Right lobe of liver (tissue), 6 donors: ENCODE measurements at regions not wholly inside any gene's neighbourhood (a gene's known extent, or its start where the extent isn't known, plus 50 kb on each side); places are given as distances from the start of the nearest gene placed in this dataset.

Experiments
- ATAC-seq, 4 donors: fragments of 200-7000 bp; cut with Tn5 transposase; one replicate each; pipeline ENCODE4 v1.9.1; 2020; ENCODE audit warnings: mild to moderate bottlenecking in 4 of 4, moderate library complexity in 4 of 4
- DNase-seq, 3 donors: peaks; one replicate each; pipeline ENCODE4 v3.0.0-alpha.2; 2020
- H3K27ac ChIP-seq, 3 donors: fragments of 200-600 bp; one replicate each; pipeline ENCODE4 v1.8.0; 2022
- H3K27me3 ChIP-seq, 2 donors: fragments of 200-600 bp; one replicate each; pipeline ENCODE4 v1.8.0; 2022
- H3K36me3 ChIP-seq, 4 donors: fragments of 200-600 bp; sonication (generic) in 1 of 4; one replicate each; pipeline versions ENCODE4 v1.5.1 to v1.8.0; 2017 to 2022; ENCODE audit warnings: control low read depth in 1 of 4
- H3K4me1 ChIP-seq, 4 donors: fragments of 200-600 bp; sonication (generic) in 1 of 4; one replicate each; pipeline versions ENCODE4 v1.5.1 to v1.8.0; 2017 to 2022; ENCODE audit warnings: control low read depth in 1 of 4
- H3K4me3 ChIP-seq, 3 donors: fragments of 200-600 bp; one replicate each; pipeline ENCODE4 v1.8.0; 2022
- H3K9me3 ChIP-seq, 4 donors: fragments of 200-600 bp; sonication (generic) in 1 of 4; one replicate each; pipeline versions ENCODE4 v1.5.1 to v1.8.0; 2017 to 2022; ENCODE audit warnings: control low read depth in 1 of 4
- POLR2A ChIP-seq: fragments of 450-650 bp; IDR thresholded peaks from one replicate; pipeline ENCODE4 v1.6.1; 2017; ENCODE audit warnings: antibody characterized with exemption, mild to moderate bottlenecking
- WGBS: methylation state at CpG from one replicate; pipeline ENCODE4 v1.1.6; 2018; ENCODE audit warnings: low coverage, low lambda C conversion rate; ENCODE audit not compliant: insufficient coverage; ENCODE audit errors: missing lambda C conversion rate; 5-methylcytosine and 5-hydroxymethylcytosine counted together
- intact Hi-C, 2 donors: fragments of 100-400 bp; cut with DNase I; formaldehyde crosslinking; loops; one replicate each; pipeline versions ENCODE4 v1.11.2 to v1.14.1; 2022
- TF ChIP-seq, protein P1 (sequence below), 4 donors: fragments of 200-600 bp in 3 of 4; fragments of 450-650 bp in 1 of 4; IDR thresholded peaks; one replicate each; pipeline versions ENCODE4 v1.5.1 to v1.8.0; 2016 to 2022; ENCODE audit warnings: antibody characterized with exemption in 4 of 4, mild to moderate bottlenecking in 2 of 4
- donor health status: DM: no; HTN: yes; CAD: no.
- donor health status: DM: no; HTN: no; CAD: no.
- donor health status: DM: no; HTN: no; CAD: no.
- donor health status: DM: no; HTN: yes; CAD: no.
- donor health status: DM: no; HTN: yes; CAD: no.

DNA sequence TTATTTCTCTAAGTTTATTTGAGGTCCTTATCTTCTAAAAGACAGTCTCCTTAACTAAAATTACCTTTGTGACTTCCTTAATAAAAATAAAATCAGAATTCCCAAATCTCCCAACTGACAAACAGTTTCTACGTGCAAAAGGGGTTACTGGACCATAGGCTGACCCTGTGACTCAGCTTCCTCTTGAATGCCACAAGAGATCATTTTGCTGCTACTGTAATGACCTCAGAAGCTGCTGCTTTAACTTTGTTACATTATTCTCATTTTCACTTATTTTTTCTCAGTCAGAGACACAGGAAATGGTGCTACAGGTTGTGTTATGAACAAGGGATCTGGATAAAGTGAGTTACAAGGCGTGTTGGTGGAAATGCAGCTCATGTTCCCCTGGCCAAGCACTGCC is 132.2 kb upstream of the TMTC2 start:
- Histone ChIP-seq H3K4me1 (no peaks in the 10 kb centered on the region), H3K9me3 (no peaks in the 10 kb centered on the region), H3K27ac (no peak overlapping the region), H3K4me3 (no peak overlapping the region), H3K36me3 (no peaks in the 10 kb centered on the region), H3K27me3 (no peaks in the 10 kb centered on the region)
- WGBS, result 43% methylated on average over 2 of the region's 2 CpGs
- ATAC-seq (no peak), DNase-seq (no peak)
- intact Hi-C loops, result no loop called here
- TF ChIP-seq POLR2A, result no peak
- TF ChIP-seq, protein P1, sequence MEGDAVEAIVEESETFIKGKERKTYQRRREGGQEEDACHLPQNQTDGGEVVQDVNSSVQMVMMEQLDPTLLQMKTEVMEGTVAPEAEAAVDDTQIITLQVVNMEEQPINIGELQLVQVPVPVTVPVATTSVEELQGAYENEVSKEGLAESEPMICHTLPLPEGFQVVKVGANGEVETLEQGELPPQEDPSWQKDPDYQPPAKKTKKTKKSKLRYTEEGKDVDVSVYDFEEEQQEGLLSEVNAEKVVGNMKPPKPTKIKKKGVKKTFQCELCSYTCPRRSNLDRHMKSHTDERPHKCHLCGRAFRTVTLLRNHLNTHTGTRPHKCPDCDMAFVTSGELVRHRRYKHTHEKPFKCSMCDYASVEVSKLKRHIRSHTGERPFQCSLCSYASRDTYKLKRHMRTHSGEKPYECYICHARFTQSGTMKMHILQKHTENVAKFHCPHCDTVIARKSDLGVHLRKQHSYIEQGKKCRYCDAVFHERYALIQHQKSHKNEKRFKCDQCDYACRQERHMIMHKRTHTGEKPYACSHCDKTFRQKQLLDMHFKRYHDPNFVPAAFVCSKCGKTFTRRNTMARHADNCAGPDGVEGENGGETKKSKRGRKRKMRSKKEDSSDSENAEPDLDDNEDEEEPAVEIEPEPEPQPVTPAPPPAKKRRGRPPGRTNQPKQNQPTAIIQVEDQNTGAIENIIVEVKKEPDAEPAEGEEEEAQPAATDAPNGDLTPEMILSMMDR (IDR thresholded peaks at IDR 0.05), result no peak

DNA sequence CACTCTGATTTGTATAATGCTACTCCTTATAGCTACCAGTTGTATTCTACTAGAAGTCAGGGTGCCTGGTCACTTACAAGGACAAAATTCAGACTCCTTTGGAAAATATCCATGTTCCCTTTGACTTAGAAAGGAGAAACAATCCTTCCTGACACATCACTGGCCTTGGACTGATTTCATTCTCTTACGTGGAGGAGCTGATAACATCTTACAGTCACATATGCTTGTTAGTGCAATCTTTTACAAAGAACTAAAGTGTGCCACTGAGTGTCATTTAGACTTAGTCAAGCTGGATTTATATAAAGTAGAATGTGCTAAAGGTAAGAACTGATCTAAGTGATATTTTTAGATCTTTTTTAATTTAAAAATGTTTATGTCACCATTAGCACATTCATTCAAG is 131.0 kb upstream of the TMTC2 start:
- DNase-seq, result no peak
- no peak for ATAC-seq
- no peaks in the 10 kb centered on the region for H3K27me3 ChIP-seq
- H3K36me3 ChIP-seq, result no peaks in the 10 kb centered on the region
- no peak overlapping the region for H3K4me3 ChIP-seq
- intact Hi-C loops, result no loop called here
- WGBS, result 8% methylated on average over 1 of the region's 1 CpG
- H3K27ac ChIP-seq, result no peak overlapping the region
- H3K9me3 ChIP-seq, result no peaks in the 10 kb centered on the region
- no peak for TF ChIP-seq POLR2A
- TF ChIP-seq, protein P1 (IDR thresholded peaks at IDR 0.05), result no peak
- no peaks in the 10 kb centered on the region for H3K4me1 ChIP-seq

DNA sequence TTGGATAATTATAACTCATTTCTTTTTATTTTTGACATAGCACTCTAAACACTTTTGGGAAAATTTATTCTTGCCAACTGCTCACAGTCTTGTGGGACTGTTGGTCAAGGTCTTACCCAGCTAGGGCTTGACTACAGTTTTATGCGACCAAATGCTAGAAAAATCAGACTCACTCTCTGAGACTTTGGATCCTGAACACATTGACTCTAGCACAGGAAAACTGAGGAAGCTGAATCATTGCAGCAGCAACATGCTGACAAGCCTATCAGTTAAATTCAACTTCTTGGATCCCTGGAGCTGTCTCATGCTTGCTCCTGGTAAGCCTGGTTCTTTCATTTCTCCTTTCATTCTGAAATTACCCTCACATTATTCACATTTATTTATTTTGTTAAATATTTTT is 120.7 kb upstream of the TMTC2 start:
- no peak overlapping the region for H3K4me3 ChIP-seq
- no peaks in the 10 kb centered on the region for H3K36me3 ChIP-seq
- H3K4me1 ChIP-seq, result peaks cover 0 to 35% (median 6%) of the 10 kb centered on the region in 4 donors
- no peaks in the 10 kb centered on the region for H3K9me3 ChIP-seq
- no peak overlapping the region for H3K27ac ChIP-seq
- ATAC-seq (peak in 3 of 4 donors; percentile 9 to 63 (median 20)), DNase-seq (no peak)
- whole genome bisulfite sequencing, result 33% methylated on average over 1 of the region's 1 CpG
- intact Hi-C loops, result no loop called here
- TF ChIP-seq POLR2A, result no peak
- TF ChIP-seq, protein P1 (IDR thresholded peaks at IDR 0.05), result no peak
- H3K27me3 ChIP-seq, result no peaks in the 10 kb centered on the region

DNA sequence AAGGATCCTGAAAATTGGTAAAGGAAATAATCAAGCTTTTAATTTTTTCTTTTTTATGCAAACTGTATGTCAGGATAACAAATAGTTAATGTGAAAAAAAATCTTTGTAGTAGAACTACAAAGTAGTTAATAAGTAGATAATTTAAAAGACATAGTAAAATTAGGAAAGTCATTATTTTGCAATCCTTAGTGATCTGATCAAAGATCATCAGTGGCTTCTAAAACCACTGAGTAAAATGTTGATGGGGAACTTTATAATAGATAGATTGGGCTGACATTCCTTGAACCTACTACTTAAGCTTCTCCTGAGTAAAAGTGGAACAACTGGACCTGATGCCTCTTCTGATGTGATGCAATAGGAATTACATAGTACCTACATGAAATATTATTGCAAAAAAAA is 119.0 kb upstream of the TMTC2 start:
- TF ChIP-seq POLR2A, result no peak
- TF ChIP-seq, protein P1 (IDR thresholded peaks at IDR 0.05), result no peak
- no peaks in the 10 kb centered on the region for H3K27me3 ChIP-seq
- intact Hi-C loops, result no loop called here
- H3K4me1 ChIP-seq, result peaks cover 0 to 35% (median 6%) of the 10 kb centered on the region in 4 donors
- no peaks in the 10 kb centered on the region for H3K36me3 ChIP-seq
- H3K27ac ChIP-seq, result peak overlapping the region in 1 of 3 donors; percentile 21
- peak overlapping the region in 1 of 3 donors; percentile 14 for H3K4me3 ChIP-seq
- H3K9me3 ChIP-seq, result no peaks in the 10 kb centered on the region
- DNase-seq (no peak), ATAC-seq (peak; percentile 41 to 84 (median 68))

DNA sequence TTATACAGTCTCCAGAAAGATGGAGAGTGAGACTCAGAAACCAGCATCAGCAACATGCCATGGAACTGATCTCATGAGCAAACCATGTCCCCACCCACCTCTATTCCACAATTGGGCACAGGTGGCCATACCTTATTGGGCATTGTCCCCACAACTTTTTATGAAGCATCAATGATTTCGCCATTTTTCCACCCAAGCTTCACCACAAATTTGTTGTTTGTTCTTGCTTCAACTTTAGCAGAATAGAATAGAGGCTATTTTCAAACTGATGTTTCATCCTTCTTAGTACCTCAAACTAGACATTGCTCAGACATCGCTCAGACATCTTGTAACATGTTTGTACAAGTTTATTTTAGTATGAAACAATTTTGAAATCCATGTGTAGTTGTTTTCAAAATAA is 112.5 kb upstream of the TMTC2 start:
- TF ChIP-seq, protein P1 (IDR thresholded peaks at IDR 0.05), result no peak
- no peak for TF ChIP-seq POLR2A
- Histone ChIP-seq H3K4me3 (no peak overlapping the region), H3K9me3 (no peaks in the 10 kb centered on the region), H3K27me3 (no peaks in the 10 kb centered on the region), H3K36me3 (no peaks in the 10 kb centered on the region), H3K27ac (no peak overlapping the region), H3K4me1 (peaks cover 0 to 14% (median 0%) of the 10 kb centered on the region in 4 donors)
- WGBS, result 51% methylated on average over 2 of the region's 2 CpGs
- peak in 1 of 4 donors; percentile 25 for ATAC-seq
- no peak for DNase-seq
- intact Hi-C loops, result no loop called here
